ENCODE measurements at regions not wholly inside any gene's neighbourhood (a gene's known extent, or its start where the extent isn't known, plus 50 kb on each side); places are given as distances from the start of the nearest gene placed in this dataset.

DNA sequence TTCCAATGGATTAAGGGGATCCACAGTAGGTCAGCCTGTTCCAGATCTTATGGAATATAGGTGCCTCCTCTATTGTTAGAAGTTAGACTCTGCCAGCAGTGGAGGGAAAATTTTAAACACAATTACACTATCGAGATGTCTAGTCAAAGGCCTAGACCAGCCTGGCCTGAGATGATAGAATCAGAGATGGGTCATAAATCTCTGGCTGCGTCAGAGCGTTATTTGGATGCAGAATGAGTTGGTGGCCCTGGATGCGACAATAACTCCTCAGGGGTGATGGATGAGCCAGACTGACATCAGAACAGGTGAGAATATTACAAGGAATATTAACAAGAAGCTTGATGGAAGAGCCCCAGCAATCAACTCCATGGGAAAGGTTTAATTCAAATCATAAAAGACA lies 149.3 kb upstream of the TCF4 start:
- Histone ChIP-seq H4K20me1 (ENCODE audit: control insufficient read depth, insufficient read depth) (no peaks in the 10 kb centered on the region), H3K4me3 (no peak overlapping the region), H3K27me3 (replicated peaks in 1 of 2; ENCODE audit: control insufficient read depth in 2 of 2, insufficient read depth in 2 of 2, low read length in 1 of 2) (no peaks in the 10 kb centered on the region), H3K9ac (ENCODE audit: control insufficient read depth, insufficient read depth, low read length) (no peak overlapping the region), H3K27ac (ENCODE audit: control insufficient read depth, insufficient read depth) (no peak overlapping the region), H3K36me3 (ENCODE audit: control insufficient read depth in 2 of 2, insufficient read depth in 2 of 2, low read length in 1 of 2) (no peaks in the 10 kb centered on the region), H3K4me1 (ENCODE audit: control insufficient read depth, insufficient read depth, low read length) (no peaks in the 10 kb centered on the region), H3K9me3 (replicated peaks; ENCODE audit: control insufficient read depth, insufficient read depth, low read length) (no peaks in the 10 kb centered on the region), H2AFZ (ENCODE audit: control insufficient read depth, low read depth, low read length) (no peak overlapping the region), H3K79me2 (ENCODE audit: control insufficient read depth, insufficient read depth, low read length) (no peaks in the 10 kb centered on the region), H3K4me2 (ENCODE audit: control insufficient read depth, insufficient read depth) (no peak overlapping the region)
- FAIRE-seq (no peak), ATAC-seq (no peak), DNase-seq (ENCODE audit: low read depth, low spot score) (no peak)
- in situ Hi-C loops (cut with MboI) (no loop called here), intact Hi-C loops (cut with micrococcal nuclease; ENCODE audit: unreplicated experiment) (no loop called here)
- ChIA-PET CTCF (no interaction called here), RAD21 (ENCODE audit: unreplicated experiment) (no interaction called here), POLR2A (no interaction called here), SMC1A (ENCODE audit: uncharacterized antibody, unreplicated experiment) (no interaction called here)
- no peak for TF ChIP-seq DPF2 (IDR thresholded peaks at IDR 0.05)
- no TSS peak for BruUV-seq (replicated peaks)
- WGBS (ENCODE audit: insufficient coverage, insufficient replicate concordance, low lambda C conversion rate, missing lambda C conversion rate) = 43% methylated on average over 4 of the region's 4 CpGs

DNA sequence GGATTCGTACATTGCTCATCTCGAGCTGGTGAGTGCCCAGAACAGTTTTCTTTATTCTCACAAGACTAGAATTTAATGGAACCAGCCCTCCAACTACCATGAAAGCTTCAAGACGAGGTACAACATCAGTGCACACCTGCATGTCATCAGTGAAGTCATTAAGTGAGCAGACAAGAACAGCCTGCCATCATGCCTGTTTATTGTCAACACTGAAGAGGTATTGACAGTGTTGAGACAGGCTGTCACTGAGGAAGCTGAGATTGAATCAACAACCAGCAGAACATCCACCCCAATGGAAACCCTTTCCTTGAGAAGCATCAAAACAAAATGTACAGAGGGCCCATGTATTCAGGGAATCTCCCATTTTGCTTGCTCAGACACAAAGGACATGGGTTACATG lies 148.0 kb upstream of the TCF4 start:
- no peak overlapping the region for H3K9ac ChIP-seq (ENCODE audit: control insufficient read depth, insufficient read depth, low read length)
- H3K4me2 ChIP-seq (ENCODE audit: control insufficient read depth, insufficient read depth) = no peak overlapping the region
- ChIA-PET SMC1A (ENCODE audit: uncharacterized antibody, unreplicated experiment) (no interaction called here), RAD21 (ENCODE audit: unreplicated experiment) (no interaction called here), CTCF (interaction anchor here (0.6 kb wide), 1 partner anchor 315 kb away, joined by 3 read pairs; no protein-coding TSS in a partner anchor), POLR2A (no interaction called here)
- in situ Hi-C loops (cut with MboI) = no loop called here
- no peak overlapping the region for H3K4me3 ChIP-seq
- H2AFZ ChIP-seq (ENCODE audit: control insufficient read depth, low read depth, low read length) = no peak overlapping the region
- no TSS peak for BruUV-seq (replicated peaks)
- no peaks in the 10 kb centered on the region for H3K79me2 ChIP-seq (ENCODE audit: control insufficient read depth, insufficient read depth, low read length)
- ATAC-seq (no peak), DNase-seq (ENCODE audit: low read depth, low spot score) (no peak), FAIRE-seq (no peak)
- H4K20me1 ChIP-seq (ENCODE audit: control insufficient read depth, insufficient read depth) = no peaks in the 10 kb centered on the region
- H3K4me1 ChIP-seq (ENCODE audit: control insufficient read depth, insufficient read depth, low read length) = no peaks in the 10 kb centered on the region
- intact Hi-C loops (cut with micrococcal nuclease; ENCODE audit: unreplicated experiment) = no loop called here
- WGBS (ENCODE audit: insufficient coverage, insufficient replicate concordance, low lambda C conversion rate, missing lambda C conversion rate) = 3% methylated on average over 3 of the region's 3 CpGs
- no peaks in the 10 kb centered on the region for H3K27me3 ChIP-seq (replicated peaks in 1 of 2; ENCODE audit: control insufficient read depth in 2 of 2, insufficient read depth in 2 of 2, low read length in 1 of 2)
- no peak overlapping the region for H3K27ac ChIP-seq (ENCODE audit: control insufficient read depth, insufficient read depth)
- H3K36me3 ChIP-seq (ENCODE audit: control insufficient read depth in 2 of 2, insufficient read depth in 2 of 2, low read length in 1 of 2) = no peaks in the 10 kb centered on the region
- no peaks in the 10 kb centered on the region for H3K9me3 ChIP-seq (replicated peaks; ENCODE audit: control insufficient read depth, insufficient read depth, low read length)
- TF ChIP-seq PAX5 (IDR thresholded peaks at IDR 0.05; ENCODE audit: borderline replicate concordance, low read depth, low read length) (no peak), MEF2B (IDR thresholded peaks at IDR 0.05; ENCODE audit: partially characterized antibody, poor library complexity, severe bottlenecking) (no peak), MAX (IDR thresholded peaks at IDR 0.05; ENCODE audit: low read depth, low read length) (no peak), SMAD5 (IDR thresholded peaks at IDR 0.05; ENCODE audit: low read depth) (no peak), NR2C1 (IDR thresholded peaks at IDR 0.05) (no peak)
- TF ChIP-seq, protein P1, sequence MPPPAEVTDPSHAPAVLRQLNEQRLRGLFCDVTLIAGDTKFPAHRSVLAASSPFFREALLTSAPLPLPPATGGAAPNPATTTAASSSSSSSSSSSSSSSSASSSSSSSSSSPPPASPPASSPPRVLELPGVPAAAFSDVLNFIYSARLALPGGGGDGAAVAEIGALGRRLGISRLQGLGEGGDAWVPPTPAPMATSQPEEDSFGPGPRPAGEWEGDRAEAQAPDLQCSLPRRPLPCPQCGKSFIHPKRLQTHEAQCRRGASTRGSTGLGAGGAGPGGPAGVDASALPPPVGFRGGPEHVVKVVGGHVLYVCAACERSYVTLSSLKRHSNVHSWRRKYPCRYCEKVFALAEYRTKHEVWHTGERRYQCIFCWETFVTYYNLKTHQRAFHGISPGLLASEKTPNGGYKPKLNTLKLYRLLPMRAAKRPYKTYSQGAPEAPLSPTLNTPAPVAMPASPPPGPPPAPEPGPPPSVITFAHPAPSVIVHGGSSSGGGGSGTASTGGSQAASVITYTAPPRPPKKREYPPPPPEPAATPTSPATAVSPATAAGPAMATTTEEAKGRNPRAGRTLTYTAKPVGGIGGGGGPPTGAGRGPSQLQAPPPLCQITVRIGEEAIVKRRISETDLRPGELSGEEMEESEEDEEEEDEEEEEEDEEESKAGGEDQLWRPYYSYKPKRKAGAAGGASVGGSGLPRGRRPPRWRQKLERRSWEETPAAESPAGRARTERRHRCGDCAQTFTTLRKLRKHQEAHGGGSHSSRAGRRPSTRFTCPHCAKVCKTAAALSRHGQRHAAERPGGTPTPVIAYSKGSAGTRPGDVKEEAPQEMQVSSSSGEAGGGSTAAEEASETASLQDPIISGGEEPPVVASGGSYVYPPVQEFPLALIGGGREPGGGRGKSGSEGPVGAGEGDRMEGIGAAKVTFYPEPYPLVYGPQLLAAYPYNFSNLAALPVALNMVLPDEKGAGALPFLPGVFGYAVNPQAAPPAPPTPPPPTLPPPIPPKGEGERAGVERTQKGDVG (CRISPR knock-in tag; IDR thresholded peaks at IDR 0.05) = no peak
- TF ChIP-seq, protein P2, sequence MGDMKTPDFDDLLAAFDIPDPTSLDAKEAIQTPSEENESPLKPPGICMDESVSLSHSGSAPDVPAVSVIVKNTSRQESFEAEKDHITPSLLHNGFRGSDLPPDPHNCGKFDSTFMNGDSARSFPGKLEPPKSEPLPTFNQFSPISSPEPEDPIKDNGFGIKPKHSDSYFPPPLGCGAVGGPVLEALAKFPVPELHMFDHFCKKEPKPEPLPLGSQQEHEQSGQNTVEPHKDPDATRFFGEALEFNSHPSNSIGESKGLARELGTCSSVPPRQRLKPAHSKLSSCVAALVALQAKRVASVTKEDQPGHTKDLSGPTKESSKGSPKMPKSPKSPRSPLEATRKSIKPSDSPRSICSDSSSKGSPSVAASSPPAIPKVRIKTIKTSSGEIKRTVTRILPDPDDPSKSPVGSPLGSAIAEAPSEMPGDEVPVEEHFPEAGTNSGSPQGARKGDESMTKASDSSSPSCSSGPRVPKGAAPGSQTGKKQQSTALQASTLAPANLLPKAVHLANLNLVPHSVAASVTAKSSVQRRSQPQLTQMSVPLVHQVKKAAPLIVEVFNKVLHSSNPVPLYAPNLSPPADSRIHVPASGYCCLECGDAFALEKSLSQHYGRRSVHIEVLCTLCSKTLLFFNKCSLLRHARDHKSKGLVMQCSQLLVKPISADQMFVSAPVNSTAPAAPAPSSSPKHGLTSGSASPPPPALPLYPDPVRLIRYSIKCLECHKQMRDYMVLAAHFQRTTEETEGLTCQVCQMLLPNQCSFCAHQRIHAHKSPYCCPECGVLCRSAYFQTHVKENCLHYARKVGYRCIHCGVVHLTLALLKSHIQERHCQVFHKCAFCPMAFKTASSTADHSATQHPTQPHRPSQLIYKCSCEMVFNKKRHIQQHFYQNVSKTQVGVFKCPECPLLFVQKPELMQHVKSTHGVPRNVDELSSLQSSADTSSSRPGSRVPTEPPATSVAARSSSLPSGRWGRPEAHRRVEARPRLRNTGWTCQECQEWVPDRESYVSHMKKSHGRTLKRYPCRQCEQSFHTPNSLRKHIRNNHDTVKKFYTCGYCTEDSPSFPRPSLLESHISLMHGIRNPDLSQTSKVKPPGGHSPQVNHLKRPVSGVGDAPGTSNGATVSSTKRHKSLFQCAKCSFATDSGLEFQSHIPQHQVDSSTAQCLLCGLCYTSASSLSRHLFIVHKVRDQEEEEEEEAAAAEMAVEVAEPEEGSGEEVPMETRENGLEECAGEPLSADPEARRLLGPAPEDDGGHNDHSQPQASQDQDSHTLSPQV (IDR thresholded peaks at IDR 0.05) = no peak
